ENCODE measurements at regions not wholly inside any gene's neighbourhood (a gene's known extent, or its start where the extent isn't known, plus 50 kb on each side); places are given as distances from the start of the nearest gene placed in this dataset.
"Not testable (repeated sequence)": the region's sequence is repeated elsewhere in the genome, so short reads cannot be mapped to it uniquely, and the experiment has no call there.

- not testable (repeated sequence) for TF ChIP-seq RAD21 (conservative IDR thresholded peaks at IDR 0.05 in 1 of 2, IDR thresholded peaks at IDR 0.05 in 1 of 2); CTCF (IDR thresholded peaks at IDR 0.05); MYC (IDR thresholded peaks at IDR 0.05; ENCODE audit: borderline replicate concordance, low read length); POLR2A (IDR thresholded peaks at IDR 0.05; ENCODE audit: low read length)
These were observed 61.4 kb downstream of the CCDC74A start for GRCh38 chr2:131589126-131589525.

Data from A549 (cell line).